ENCODE measurements at regions not wholly inside any gene's neighbourhood (a gene's known extent, or its start where the extent isn't known, plus 50 kb on each side); places are given as distances from the start of the nearest gene placed in this dataset.
A peak's percentile ranks its signal among the peaks of the same experiment; 100 is the strongest.

DNA sequence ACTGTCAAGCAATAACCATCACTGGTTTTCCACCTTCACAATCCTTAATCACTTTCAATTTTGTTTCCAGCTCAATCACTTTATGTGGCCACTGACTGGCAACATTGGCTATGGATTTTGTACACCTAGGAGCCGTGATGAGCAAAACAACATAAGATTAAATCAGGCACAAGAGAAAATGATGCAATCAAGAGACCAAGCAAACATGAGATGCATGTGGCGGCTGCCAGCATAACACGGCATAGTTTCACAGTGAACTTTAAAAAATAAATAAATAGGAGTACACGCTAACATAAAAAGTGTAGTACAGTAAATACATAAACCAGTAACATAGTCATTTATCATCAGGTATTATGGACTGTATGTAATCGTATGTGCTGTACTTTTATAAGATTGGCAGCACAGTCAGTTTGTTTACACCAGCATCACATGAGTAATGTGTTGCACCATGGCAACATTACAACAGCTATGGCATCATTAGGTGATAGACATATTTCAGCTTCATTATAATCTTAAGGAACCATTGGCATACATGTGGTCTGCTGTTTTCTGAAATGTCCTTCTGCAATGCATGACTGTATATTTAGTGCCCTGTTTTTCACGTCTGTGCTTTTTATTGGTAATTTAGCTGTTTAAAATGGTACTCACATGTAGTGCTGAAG lies 83.3 kb upstream of the PRDM11 start:
- no peak for DNase-seq (ENCODE audit: low spot score)

DNA sequence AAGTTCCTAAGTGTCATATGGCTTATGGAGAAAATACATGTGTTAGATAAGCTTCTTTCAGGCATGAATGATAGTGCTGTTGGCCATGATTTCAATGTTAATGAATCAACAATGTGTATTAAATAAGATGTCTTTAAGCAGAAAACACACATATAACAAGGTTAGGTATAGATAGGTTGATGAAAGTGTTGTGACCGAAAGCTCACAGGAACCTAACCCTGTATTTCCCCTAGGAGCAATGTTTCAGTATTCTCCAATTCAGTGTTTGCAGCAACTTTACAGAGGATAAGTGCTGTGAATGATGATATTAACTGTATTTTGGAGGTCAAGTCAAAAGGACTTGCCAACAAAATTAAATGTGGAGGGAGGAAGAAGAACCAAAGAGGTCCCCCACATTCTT lies 82.8 kb upstream of the PRDM11 start:
- DNase-seq (ENCODE audit: low spot score): no peak

DNA sequence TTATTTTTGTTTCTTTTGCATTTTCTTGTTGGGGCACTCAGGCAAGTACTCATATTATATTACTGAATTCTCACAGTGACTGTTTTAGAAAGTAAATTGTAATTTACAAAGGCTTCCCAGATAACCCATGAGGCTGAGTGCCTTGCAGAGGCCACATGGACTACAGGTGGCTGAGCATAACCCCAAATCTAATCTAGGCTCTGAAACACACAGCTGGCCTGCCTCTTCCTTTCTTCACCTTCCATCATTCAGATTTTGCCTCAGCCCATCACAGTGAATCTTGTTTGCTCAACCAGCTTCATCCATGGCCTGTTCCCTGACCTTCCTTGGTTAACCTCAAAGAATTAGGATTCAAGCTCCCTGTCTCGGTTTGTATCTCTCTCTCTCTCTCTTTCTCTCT lies 78.5 kb upstream of the PRDM11 start:
- no peak for DNase-seq (ENCODE audit: low spot score)

DNA sequence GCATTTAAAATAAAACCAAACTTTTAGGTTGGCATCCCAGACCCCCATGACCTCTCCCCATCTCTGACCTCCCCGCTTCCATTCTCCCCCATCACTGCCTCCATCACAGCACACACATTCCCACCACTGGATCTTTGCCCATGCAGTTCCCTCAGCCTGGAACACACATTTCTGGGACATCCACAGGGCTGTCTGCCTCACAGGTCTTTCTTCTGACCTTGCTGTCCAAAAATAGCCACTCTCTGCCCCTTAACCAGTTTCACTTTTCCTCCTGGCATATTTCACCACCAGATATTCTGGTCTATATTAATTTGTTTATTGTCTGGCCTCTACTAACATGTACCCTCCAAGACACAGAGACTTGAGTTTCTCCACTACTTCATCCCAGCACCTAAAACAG lies 75.2 kb upstream of the PRDM11 start:
- DNase-seq (ENCODE audit: low spot score): no peak

DNA sequence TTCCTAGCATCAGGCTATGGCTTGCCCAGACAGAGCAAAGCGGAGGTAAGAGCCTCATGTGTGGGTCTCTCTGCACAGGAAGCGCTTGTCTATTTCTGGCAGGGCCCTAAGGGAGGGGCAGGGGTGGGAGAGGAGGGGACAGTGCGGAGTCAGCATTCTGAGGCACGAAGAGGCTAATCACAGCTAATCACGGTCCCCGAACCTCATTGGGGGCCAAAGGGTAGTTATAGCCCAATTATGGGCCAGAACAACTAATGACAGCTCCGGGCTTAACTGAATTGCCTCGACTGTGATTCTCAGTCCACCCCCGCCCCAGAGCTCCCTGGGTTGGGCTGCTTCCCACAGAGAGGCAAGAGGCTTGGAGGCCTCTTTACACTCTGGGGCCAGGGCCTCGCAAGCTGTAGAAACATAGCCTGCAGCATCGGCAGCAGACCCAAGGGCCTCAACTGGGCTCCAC lies 72.7 kb upstream of the PRDM11 start:
- no peak for DNase-seq (ENCODE audit: low spot score)

DNA sequence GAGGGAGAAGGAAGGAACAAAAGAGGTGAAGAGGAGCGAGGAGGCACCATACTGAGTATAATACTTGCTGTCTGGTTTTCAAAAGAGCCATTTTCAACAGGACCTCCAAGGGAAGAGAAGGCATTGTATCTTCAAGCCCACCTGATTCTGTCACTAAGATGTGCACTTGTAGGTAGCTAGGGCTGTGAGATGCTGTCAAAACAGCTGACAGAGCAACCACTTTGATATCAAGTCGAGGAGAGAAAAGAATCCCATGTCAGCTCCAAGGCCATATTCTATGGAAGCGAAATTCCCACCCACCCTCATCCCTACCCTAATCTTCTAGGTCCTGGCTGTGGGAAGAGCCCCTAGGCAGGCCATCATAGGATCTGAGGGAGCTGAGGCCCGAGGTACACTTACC lies 70.9 kb upstream of the PRDM11 start:
- DNase-seq (ENCODE audit: low spot score): no peak

DNA sequence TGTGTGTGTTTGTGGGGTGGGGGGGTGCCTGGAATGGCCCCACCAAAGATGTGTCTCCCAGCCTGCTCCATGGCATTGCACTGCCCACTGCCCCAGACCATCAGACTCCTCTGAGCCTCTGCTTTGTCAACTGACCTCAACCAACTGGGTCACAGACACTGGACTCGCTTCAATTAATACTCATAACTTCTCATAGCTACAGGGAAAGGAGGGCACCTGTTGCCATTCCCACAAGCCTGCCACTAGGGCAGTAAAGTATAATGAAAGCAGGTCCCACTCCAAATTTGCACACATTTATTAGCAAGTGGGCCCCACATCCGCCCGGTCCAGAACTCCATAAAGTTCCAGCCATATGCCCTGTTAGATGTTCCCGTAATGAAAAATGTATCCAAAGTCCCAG lies 70.5 kb upstream of the PRDM11 start:
- no peak for DNase-seq (ENCODE audit: low spot score)

DNA sequence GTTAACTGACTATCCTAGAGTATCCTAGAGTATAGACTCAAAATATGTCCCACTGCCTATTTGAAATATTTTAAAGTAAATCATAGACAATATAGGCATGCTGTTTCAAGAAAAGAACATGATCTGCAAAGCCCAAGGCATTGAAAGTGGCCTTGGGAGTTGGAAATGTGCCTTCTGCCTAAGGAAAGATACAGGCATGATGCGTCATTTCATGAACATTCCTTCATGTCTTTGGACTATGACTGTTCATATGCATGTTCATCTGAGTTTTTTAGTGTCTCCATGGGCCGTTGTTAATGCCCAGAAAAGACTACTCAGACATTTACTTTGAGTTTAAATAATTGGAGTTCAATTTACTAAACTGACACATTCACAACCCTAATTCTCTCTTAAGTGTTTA lies 69.7 kb upstream of the PRDM11 start:
- no peak for DNase-seq (ENCODE audit: low spot score)

DNA sequence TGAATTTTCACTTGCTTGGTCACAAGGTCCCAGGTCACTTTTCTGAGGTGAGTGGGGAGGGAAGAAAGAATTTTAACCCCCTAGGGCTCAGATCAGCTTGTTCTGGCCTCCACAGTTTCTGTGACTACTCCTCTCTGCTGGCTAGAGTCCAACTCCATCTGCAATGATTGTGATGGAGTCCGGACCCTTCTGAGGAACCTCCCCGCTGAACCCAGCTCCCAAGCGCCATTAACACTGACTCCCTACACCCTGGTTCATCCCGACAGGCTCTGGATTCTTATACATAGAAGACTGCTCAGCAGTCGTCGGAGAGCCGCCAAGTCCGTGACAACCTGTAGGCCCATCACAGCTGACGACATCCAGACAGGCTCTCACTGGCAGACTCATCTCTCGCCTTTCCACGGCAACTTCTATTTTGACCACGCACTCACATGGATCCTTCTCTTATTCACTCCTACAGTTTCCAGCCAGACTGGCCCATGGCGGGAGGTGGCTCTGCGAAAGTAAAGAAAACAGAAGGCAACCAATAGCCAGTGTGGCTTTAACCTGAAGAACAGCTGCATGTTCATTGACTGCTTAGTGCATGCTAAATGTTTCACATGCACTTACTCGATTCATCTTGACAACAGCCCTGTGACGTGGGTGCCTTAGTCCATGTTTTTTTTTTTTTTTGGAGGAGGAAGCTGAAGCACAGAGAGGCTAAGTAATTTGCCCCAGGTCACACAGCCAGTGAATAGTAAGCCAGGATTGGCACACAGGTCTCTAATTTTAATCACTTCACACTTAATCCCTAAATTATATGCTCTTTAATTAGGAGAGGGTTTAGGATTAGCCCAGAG lies 68.0 kb upstream of the PRDM11 start:
- peak; percentile 76 for DNase-seq (ENCODE audit: low spot score)

DNA sequence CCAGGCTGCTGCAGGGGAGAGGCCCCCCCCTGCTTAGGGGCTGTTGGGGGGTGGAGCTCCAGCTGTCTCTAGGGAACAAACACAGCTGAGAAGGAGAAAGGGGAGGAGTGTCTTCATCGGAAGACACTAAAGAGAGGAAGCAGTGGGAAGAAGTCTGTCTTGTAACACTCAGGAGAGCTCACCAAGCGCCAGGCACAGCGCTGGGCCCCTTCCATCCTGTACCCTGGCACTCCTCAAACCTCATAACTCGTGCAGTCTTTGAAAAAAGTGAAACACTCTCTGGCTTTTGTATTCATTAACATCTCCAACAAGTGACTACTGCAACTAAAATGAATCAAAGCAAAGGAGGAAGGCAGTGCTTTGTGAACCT lies 67.4 kb upstream of the PRDM11 start:
- no peak for DNase-seq (ENCODE audit: low spot score)

DNA sequence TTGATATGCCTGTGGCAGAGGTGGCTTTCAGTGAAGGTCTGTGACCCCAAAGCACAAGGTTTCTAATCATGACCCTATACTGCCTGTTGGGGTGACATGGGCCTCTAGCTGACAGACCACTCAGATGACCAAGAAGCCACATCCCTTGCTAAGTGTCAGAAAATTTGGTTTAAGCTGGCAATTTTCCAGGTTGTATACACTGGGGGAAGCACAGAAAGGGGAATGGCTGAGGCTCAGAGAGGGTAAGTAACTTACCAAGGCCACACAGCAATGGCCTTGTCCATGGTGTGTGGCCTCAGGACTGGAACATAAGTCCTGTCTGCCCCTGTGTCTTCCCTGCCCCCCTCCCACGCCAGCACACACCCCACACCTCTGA lies 66.9 kb upstream of the PRDM11 start:
- DNase-seq (ENCODE audit: low spot score): no peak

DNA sequence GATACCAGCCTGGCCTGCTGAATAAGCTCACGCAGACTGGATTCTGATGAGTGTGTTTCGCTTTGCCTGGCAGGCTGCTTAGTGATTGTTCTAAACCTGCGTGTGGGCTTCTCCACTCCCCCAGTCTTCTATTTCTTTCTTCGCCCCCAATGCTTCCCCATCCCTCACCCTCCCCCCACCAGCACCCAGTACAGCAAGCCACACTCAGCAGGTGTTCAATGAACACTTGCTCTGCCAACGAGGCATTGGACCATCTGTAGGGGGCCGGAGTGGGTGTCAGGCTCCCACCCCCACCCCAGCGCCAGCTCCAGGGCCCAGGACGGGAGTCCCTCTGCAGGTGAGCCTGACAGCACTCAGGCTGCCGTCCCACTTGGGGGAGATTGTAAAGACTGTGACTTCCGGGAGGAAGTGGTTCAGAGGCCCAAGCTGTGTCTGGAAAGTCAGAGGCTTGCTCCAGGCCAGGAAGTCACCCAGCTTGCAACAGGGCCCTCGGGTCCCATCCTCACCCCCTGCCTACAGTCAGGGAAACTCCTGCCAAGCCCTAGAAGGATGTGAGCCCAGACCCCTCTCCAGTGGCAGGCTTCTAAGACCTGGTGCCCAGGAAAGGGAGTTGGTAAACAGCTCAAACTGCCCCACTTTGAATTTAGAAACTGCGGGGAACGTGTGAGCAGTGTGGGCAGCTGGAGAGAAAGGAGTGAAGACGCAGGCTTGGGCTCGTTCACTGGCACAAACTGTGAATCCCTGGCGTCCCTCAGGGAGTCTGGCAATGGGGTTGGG lies 66.3 kb upstream of the PRDM11 start:
- no peak for DNase-seq (ENCODE audit: low spot score)

DNA sequence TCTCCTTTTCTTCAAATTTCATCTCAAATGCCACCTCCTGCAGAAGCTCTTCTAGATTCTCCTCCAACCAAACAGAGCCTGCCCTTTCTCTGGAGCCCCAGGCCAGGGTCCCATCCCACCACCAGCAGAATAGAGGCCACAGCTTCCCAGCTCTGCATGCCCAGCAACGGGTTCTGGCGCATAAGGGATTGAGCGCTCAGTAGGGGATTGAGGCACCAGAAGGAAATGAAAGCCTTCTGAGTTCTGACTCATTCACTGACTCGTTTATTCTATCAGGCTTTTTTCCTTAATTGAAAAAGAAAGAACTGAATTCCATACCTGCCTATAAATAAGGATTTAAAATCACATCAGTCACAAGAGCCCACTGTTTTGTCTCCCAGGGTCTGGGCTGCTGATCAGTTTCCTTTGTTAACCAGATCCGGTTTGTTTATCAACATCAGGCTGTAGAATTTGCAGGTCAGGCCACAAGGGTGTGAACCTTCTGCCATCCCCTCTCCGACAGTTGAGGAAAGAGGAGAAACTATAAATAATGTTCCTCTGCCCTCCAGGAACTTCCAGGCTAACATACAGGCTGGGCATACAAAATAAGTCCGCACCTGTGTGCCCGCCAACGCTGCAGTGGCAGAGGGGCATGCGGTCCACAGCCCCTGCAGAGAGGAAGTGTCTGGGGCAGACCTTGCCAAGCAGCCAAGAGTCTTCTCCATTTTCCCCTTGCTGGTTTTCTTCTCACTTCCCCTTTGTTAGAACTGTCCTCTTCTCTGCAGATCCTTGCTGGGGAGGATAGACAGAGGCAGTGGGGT lies 63.5 kb upstream of the PRDM11 start:
- no peak for DNase-seq (ENCODE audit: low spot score)

DNA sequence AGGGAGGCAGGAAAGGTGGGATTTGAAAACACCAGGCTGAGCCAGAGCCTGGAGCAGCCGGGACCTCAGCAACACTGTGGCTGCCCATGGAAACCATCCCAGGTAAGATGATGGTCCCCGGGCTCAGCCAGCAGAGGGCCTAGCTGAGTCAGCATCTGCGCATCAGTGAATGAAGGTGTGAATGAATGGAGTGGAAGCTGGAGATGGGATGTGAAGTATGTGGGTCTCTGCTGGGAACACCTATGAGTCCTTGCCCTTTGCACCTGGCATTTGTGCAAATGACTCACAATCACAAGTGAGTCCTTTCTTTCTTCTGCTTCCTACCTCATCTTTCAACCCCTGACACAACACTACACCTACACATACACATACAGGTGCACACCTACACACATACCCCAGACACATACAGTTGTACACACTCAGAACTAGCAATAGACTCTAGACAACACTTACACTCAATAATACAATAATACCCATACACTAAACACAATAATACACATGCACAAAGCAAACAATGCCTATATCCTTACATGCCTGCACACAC lies 62.8 kb upstream of the PRDM11 start:
- no peak for DNase-seq (ENCODE audit: low spot score)

DNA sequence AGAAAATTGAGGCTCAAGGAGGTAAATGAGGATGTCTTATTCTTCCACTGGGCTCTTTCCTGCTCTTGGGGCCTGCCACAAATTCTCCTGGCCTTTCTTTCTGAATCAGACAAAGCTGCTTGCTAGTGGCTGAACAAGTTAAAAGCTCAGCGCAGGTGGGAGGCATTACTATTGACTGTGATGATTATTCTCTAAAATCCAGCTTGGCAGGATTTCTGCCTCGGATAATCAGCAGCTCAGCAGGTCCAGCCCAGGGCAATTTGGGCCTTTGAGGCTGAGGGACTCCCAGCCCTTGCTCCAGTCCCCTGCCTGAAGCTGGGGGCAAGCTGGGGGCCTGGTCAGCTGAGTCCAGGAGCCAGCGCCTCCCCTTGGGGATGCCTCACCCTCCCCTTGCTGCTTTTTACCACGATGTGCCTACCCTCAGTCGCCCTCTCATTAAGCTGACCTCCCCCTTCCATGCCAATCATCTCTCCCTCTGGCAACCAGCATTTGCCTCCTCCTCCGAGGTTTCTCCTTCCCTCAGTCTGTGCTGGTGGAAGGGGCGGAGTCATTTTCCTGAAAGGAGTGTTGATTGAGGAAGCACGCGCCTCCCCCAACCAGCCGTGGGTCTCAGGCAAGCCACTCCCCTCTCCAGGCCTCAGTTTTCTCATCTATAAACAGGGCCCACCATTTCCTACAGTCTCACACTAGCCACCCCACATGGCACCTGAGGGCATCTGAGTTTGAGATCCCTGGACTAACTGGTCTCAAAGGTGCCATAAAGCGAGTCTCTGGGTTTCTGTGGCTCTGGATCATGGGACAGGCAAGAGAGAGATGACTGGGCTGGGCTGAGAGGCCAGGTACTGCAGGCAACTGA lies 60.6 kb upstream of the PRDM11 start:
- DNase-seq (ENCODE audit: low spot score): no peak

DNA sequence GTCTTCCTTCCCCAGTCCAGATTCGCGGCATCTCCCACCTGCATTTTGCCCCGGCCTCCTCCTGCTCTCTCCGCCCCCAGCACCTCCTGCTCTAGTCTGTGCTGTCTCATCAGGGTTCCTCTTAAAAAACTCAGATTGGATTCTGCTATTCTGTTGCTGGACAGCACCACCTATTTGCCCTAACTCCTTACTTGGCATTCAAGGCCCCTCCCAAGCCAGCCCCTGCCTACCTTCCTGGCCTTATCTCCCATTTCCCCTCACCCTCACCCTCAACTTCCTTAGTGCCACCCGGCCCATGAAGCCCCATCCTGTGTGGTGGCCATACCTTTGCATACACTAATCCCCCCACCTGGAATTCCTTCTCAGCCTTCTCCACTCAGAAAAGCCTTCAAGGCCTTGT lies 59.9 kb upstream of the PRDM11 start:
- DNase-seq (ENCODE audit: low spot score): no peak

DNA sequence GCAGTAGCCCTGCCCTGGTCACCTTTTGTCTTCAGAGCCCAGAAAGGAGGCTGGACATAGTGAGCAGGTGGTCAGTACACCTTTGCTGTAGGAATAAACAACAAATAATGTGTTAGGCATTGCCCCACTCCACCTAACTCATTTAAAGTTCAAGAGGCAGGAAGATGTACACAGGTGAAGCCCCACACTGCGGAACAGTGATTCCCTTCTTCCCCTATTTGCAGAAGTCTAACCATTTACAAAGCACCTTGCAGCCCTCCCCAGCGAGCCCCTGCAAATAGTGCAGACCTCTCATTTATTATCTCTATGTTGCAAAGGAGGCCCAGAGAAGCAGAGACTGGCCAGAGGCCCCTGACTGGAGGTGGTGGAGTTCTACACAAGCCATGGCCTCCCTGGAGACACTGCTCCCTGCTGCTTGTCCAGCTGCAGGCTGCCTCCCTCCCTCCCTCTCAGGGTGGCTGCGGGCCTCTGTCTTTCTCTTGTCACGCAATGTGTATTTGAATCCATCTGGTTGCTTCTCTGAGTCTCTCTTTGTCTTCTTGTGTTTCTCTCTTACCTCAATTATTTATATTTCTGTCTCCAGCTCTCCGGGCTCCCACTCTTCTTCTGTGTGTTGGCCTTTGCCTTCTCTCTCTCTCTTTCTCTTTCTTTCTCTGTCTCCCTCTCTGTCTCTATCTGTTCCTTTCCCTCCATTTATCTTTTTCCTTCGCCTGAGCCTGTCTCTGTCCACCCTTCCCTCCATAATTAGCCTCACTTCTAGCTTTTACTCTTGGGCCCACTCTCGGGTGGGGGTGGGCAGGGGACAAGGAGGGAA lies 59.1 kb upstream of the PRDM11 start:
- no peak for DNase-seq (ENCODE audit: low spot score)

DNA sequence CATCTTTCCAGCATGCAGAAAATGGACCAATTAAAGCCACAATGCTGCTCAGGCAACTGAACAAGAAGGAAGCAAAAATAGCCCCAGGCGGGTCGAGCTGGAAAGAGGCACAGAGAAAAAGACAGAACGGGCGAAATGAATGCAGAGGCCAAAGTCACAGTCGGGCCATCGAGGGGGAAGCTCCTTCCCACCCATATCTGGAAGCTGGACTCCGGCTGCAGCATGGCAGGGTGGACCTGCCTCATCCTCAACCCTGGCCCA lies 58.6 kb upstream of the PRDM11 start:
- DNase-seq (ENCODE audit: low spot score): no peak

DNA sequence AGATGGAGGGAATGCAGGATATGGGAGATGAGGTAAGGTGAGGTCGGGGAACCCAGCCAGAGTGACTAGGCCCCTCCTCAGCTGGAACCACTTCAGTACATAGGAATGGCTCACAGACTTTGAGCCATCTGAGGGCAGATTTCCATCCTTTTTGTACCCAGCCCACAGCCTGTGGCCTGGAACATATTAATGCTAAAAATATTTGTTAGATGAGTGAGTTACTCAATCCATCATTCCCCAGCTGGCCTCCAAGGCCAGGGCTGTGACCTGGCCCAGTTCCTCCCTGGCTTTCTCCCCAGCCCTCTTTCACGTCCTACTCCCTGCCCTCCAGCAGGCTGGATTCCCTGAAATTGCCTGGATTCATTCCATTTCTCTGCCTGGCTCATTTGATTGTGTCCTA lies 57.2 kb upstream of the PRDM11 start:
- peak; percentile 93 for DNase-seq (ENCODE audit: low spot score)
